Right lobe of liver (tissue), 6 donors: ENCODE measurements at regions not wholly inside any gene's neighbourhood (a gene's known extent, or its start where the extent isn't known, plus 50 kb on each side); places are given as distances from the start of the nearest gene placed in this dataset.

Experiments used
- ATAC-seq, 4 donors: fragments of 200-7000 bp; cut with Tn5 transposase; one replicate each; pipeline ENCODE4 v1.9.1; 2020; ENCODE audit warnings: mild to moderate bottlenecking in 4 of 4, moderate library complexity in 4 of 4
- DNase-seq, 3 donors: peaks; one replicate each; pipeline ENCODE4 v3.0.0-alpha.2; 2020
- H3K27ac ChIP-seq, 3 donors: fragments of 200-600 bp; one replicate each; pipeline ENCODE4 v1.8.0; 2022
- H3K27me3 ChIP-seq, 2 donors: fragments of 200-600 bp; one replicate each; pipeline ENCODE4 v1.8.0; 2022
- H3K36me3 ChIP-seq, 4 donors: fragments of 200-600 bp; sonication (generic) in 1 of 4; one replicate each; pipeline versions ENCODE4 v1.5.1 to v1.8.0; 2017 to 2022; ENCODE audit warnings: control low read depth in 1 of 4
- H3K4me1 ChIP-seq, 4 donors: fragments of 200-600 bp; sonication (generic) in 1 of 4; one replicate each; pipeline versions ENCODE4 v1.5.1 to v1.8.0; 2017 to 2022; ENCODE audit warnings: control low read depth in 1 of 4
- H3K4me3 ChIP-seq, 3 donors: fragments of 200-600 bp; one replicate each; pipeline ENCODE4 v1.8.0; 2022
- H3K9me3 ChIP-seq, 4 donors: fragments of 200-600 bp; sonication (generic) in 1 of 4; one replicate each; pipeline versions ENCODE4 v1.5.1 to v1.8.0; 2017 to 2022; ENCODE audit warnings: control low read depth in 1 of 4
- CTCF ChIP-seq, 4 donors: fragments of 200-600 bp in 3 of 4; fragments of 450-650 bp in 1 of 4; IDR thresholded peaks; one replicate each; pipeline versions ENCODE4 v1.5.1 to v1.8.0; 2016 to 2022; ENCODE audit warnings: antibody characterized with exemption in 4 of 4, mild to moderate bottlenecking in 2 of 4
- POLR2A ChIP-seq: fragments of 450-650 bp; IDR thresholded peaks from one replicate; pipeline ENCODE4 v1.6.1; 2017; ENCODE audit warnings: antibody characterized with exemption, mild to moderate bottlenecking
- WGBS: methylation state at CpG from one replicate; pipeline ENCODE4 v1.1.6; 2018; ENCODE audit warnings: low coverage, low lambda C conversion rate; ENCODE audit not compliant: insufficient coverage; ENCODE audit errors: missing lambda C conversion rate; 5-methylcytosine and 5-hydroxymethylcytosine counted together
- intact Hi-C, 2 donors: fragments of 100-400 bp; cut with DNase I; formaldehyde crosslinking; loops; one replicate each; pipeline versions ENCODE4 v1.11.2 to v1.14.1; 2022
- donor health status: DM: no; HTN: yes; CAD: no.
- donor health status: DM: no; HTN: no; CAD: no.
- donor health status: DM: no; HTN: no; CAD: no.
- donor health status: DM: no; HTN: yes; CAD: no.
- donor health status: DM: no; HTN: yes; CAD: no.

GRCh38 chr4:178066338-178066941 lies 624.2 kb upstream of the AGA start:
- Histone ChIP-seq H3K27ac (no peak overlapping the region), H3K4me1 (no peaks in the 10 kb centered on the region), H3K36me3 (no peaks in the 10 kb centered on the region), H3K27me3 (no peaks in the 10 kb centered on the region), H3K4me3 (no peak overlapping the region), H3K9me3 (no peaks in the 10 kb centered on the region)
- intact Hi-C loops, result no loop called here
- ATAC-seq, result no peak
- no peak for DNase-seq
- 57% methylated on average over 2 of the region's 2 CpGs for WGBS
- TF ChIP-seq CTCF (IDR thresholded peaks at IDR 0.05), result no peak
- TF ChIP-seq POLR2A, result no peak

- Histone ChIP-seq H3K4me1 (no peaks in the 10 kb centered on the region), H3K27ac (no peak overlapping the region), H3K4me3 (no peak overlapping the region), H3K9me3 (no peaks in the 10 kb centered on the region), H3K27me3 (no peaks in the 10 kb centered on the region), H3K36me3 (no peaks in the 10 kb centered on the region)
- no peak for ATAC-seq
- TF ChIP-seq POLR2A (no peak), CTCF (IDR thresholded peaks at IDR 0.05) (no peak)
- 50% methylated on average over 2 of the region's 4 CpGs for WGBS
- intact Hi-C loops, result no loop called here
- no peak for DNase-seq
Measured at GRCh38 chr4:178068136-178068535, 625.9 kb upstream of the AGA start.

GRCh38 chr4:178070163-178070562 lies 627.9 kb upstream of the AGA start:
- 27% methylated on average over 1 of the region's 1 CpG for WGBS
- Histone ChIP-seq H3K27ac (no peak overlapping the region), H3K27me3 (no peaks in the 10 kb centered on the region), H3K36me3 (no peaks in the 10 kb centered on the region), H3K4me1 (no peaks in the 10 kb centered on the region), H3K9me3 (no peaks in the 10 kb centered on the region), H3K4me3 (no peak overlapping the region)
- intact Hi-C loops, result no loop called here
- no peak for ATAC-seq
- TF ChIP-seq POLR2A (no peak), CTCF (IDR thresholded peaks at IDR 0.05) (no peak)
- no peak for DNase-seq

GRCh38 chr4:178080312-178080711 lies 638.1 kb upstream of the AGA start:
- 29% methylated on average over 1 of the region's 1 CpG for WGBS
- intact Hi-C loops, result no loop called here
- TF ChIP-seq CTCF (IDR thresholded peaks at IDR 0.05), result no peak
- no peak for TF ChIP-seq POLR2A
- no peak overlapping the region for H3K27ac ChIP-seq
- no peaks in the 10 kb centered on the region for H3K4me1 ChIP-seq
- no peak for DNase-seq
- no peaks in the 10 kb centered on the region for H3K9me3 ChIP-seq
- no peak overlapping the region for H3K4me3 ChIP-seq
- H3K27me3 ChIP-seq, result no peaks in the 10 kb centered on the region
- no peak for ATAC-seq
- no peaks in the 10 kb centered on the region for H3K36me3 ChIP-seq

GRCh38 chr4:178081176-178081575 lies 638.9 kb upstream of the AGA start:
- H3K4me3 ChIP-seq, result no peak overlapping the region
- ATAC-seq (no peak), DNase-seq (no peak)
- no peaks in the 10 kb centered on the region for H3K36me3 ChIP-seq
- H3K27ac ChIP-seq, result no peak overlapping the region
- TF ChIP-seq POLR2A (no peak), CTCF (IDR thresholded peaks at IDR 0.05) (no peak)
- H3K27me3 ChIP-seq, result no peaks in the 10 kb centered on the region
- intact Hi-C loops, result no loop called here
- 18% methylated on average over 2 of the region's 2 CpGs for WGBS
- no peaks in the 10 kb centered on the region for H3K4me1 ChIP-seq
- no peaks in the 10 kb centered on the region for H3K9me3 ChIP-seq
